Breast epithelium (tissue), 4 donors: ENCODE measurements at regions not wholly inside any gene's neighbourhood (a gene's known extent, or its start where the extent isn't known, plus 50 kb on each side); places are given as distances from the start of the nearest gene placed in this dataset.
"Not testable (repeated sequence)": the region's sequence is repeated elsewhere in the genome, so short reads cannot be mapped to it uniquely, and the experiment has no call there.

Experiments used
- DNase-seq, 2 donors: peaks; one replicate each; pipeline ENCODE4 v3.0.0-alpha.2; 2019; ENCODE audit warnings: low spot score in 2 of 2
- H3K27ac ChIP-seq, 2 donors: fragments of 200-600 bp; sonication (generic) in 1 of 2; one replicate each; pipeline ENCODE4 v1.5.1; 2016 to 2019; ENCODE audit warnings: mild to moderate bottlenecking in 1 of 2
- H3K27me3 ChIP-seq, 2 donors: fragments of 200-600 bp; sonication (generic) in 1 of 2; one replicate each; pipeline versions ENCODE4 v1.5.1 to v1.6.0; 2017 to 2019; ENCODE audit warnings: control low read depth in 1 of 2, mild to moderate bottlenecking in 1 of 2
- H3K36me3 ChIP-seq: fragments of 200-600 bp; one replicate; pipeline ENCODE4 v1.5.1; 2019
- H3K4me1 ChIP-seq, 2 donors: fragments of 200-600 bp; sonication (generic); one replicate each; pipeline ENCODE4 v1.5.1; 2016 to 2019; ENCODE audit warnings: control low read depth in 1 of 2
- H3K4me3 ChIP-seq, 3 donors: fragments of 200-600 bp; sonication (generic); 1 replicate in 2 of 3; 2 replicates in 1 of 3; pipeline ENCODE4 v1.5.1; 2016 to 2019; ENCODE audit warnings: mild to moderate bottlenecking in 3 of 3, moderate library complexity in 2 of 3
- H3K9me3 ChIP-seq, 2 donors: fragments of 200-600 bp; sonication (generic) in 1 of 2; one replicate each; pipeline ENCODE4 v1.5.1; 2016 to 2019; ENCODE audit warnings: control low read depth in 1 of 2
- POLR2A ChIP-seq: fragments of 450-650 bp; IDR thresholded peaks from one replicate; pipeline ENCODE4 v1.6.1; 2016; ENCODE audit warnings: antibody characterized with exemption, mild to moderate bottlenecking, moderate library complexity
- POLR2AphosphoS5 ChIP-seq, 3 donors: sonication (generic); formaldehyde crosslinking; IDR thresholded peaks; one replicate each; pipeline ENCODE4 v1.6.1; 2017; ENCODE audit warnings: antibody characterized with exemption in 3 of 3
- intact Hi-C: fragments of 100-400 bp; cut with DNase I; formaldehyde crosslinking; loops from one replicate; pipeline ENCODE4 v1.15.1; 2023; ENCODE audit warnings: low total_unique reads
- TF ChIP-seq, protein P1 (sequence below), 3 donors: fragments of 450-650 bp; IDR thresholded peaks; one replicate each; pipeline ENCODE4 v1.5.1; 2016 to 2017; ENCODE audit warnings: antibody characterized with exemption in 3 of 3, mild to moderate bottlenecking in 3 of 3, moderate library complexity in 3 of 3

DNA sequence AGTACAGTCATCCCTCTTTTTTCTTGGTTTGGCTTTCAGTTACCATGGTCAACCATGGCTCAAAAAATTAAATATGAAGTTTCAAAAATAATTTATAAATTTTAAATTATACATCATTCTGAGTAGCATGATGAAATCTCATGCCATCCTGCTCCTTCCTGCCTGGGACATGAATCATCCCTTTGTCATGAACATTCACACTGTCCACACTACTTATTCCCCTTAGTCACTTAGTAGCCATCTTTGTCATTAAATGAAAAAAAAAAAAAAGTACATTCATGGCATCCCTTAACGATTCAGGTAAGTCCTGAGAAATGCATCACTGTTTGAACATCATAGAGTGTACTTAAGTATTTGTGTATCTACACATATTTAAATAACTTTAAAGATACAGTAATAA, 1046.3 kb downstream of the ROBO2 start:
- no peak for DNase-seq
- Histone ChIP-seq H3K27ac (no peak overlapping the region), H3K4me3 (no peak overlapping the region), H3K9me3 (no peaks in the 10 kb centered on the region), H3K4me1 (no peaks in the 10 kb centered on the region), H3K27me3 (no peaks in the 10 kb centered on the region), H3K36me3 (no peaks in the 10 kb centered on the region)
- intact Hi-C loops, result no loop called here
- TF ChIP-seq POLR2AphosphoS5 (IDR thresholded peaks at IDR 0.05) (no peak), POLR2A (no peak)
- TF ChIP-seq, protein P1, sequence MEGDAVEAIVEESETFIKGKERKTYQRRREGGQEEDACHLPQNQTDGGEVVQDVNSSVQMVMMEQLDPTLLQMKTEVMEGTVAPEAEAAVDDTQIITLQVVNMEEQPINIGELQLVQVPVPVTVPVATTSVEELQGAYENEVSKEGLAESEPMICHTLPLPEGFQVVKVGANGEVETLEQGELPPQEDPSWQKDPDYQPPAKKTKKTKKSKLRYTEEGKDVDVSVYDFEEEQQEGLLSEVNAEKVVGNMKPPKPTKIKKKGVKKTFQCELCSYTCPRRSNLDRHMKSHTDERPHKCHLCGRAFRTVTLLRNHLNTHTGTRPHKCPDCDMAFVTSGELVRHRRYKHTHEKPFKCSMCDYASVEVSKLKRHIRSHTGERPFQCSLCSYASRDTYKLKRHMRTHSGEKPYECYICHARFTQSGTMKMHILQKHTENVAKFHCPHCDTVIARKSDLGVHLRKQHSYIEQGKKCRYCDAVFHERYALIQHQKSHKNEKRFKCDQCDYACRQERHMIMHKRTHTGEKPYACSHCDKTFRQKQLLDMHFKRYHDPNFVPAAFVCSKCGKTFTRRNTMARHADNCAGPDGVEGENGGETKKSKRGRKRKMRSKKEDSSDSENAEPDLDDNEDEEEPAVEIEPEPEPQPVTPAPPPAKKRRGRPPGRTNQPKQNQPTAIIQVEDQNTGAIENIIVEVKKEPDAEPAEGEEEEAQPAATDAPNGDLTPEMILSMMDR (IDR thresholded peaks at IDR 0.05), result no peak

DNA sequence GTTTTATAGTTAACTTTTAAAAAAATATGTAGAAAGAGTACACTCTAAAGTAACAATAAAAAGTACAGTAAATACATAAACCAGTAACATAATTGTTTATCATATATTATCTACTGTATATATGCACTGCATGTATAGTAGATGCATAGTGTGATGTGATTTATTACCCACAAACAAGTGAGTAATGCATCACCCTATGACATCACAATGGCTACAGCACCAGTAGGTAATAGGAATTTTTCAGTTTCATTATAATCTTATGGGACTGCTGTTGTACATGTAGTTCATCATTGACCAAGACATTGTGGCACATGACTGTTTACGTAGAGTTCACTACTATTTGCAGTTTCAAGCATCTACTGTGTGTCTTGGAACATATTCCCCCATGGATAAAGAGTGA, 1047.2 kb downstream of the ROBO2 start:
- no peak overlapping the region for H3K4me3 ChIP-seq
- H3K4me1 ChIP-seq, result no peaks in the 10 kb centered on the region
- intact Hi-C loops, result no loop called here
- H3K27ac ChIP-seq, result no peak overlapping the region
- H3K36me3 ChIP-seq, result no peaks in the 10 kb centered on the region
- TF ChIP-seq POLR2A (no peak), POLR2AphosphoS5 (IDR thresholded peaks at IDR 0.05) (no peak)
- TF ChIP-seq, protein P1 (IDR thresholded peaks at IDR 0.05), result no peak
- no peak for DNase-seq
- no peaks in the 10 kb centered on the region for H3K27me3 ChIP-seq
- H3K9me3 ChIP-seq, result no peaks in the 10 kb centered on the region

DNA sequence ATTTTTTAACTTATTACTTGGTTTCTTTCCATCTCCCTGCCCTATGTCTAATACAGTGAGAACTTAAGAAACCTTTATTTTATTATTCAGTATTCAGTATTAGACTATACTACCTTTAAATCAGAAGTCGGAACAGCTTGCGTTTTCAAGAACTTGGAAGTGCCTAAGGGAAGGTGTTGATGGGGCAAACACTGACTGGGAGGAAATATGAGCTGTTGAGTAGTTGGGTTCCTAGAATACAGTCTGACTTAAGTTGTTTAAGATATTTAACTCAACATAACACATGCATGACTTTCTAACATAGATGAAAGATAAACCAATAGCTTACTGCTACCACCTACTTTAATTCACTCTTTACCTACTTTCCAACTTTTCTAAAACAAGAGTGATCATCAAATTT, 1048.1 kb downstream of the ROBO2 start:
- Histone ChIP-seq H3K4me3 (no peak overlapping the region), H3K27me3 (no peaks in the 10 kb centered on the region), H3K9me3 (no peaks in the 10 kb centered on the region), H3K36me3 (no peaks in the 10 kb centered on the region), H3K4me1 (no peaks in the 10 kb centered on the region), H3K27ac (no peak overlapping the region)
- TF ChIP-seq, protein P1 (IDR thresholded peaks at IDR 0.05), result no peak
- TF ChIP-seq POLR2AphosphoS5 (IDR thresholded peaks at IDR 0.05) (no peak), POLR2A (no peak)
- intact Hi-C loops, result no loop called here
- no peak for DNase-seq

DNA sequence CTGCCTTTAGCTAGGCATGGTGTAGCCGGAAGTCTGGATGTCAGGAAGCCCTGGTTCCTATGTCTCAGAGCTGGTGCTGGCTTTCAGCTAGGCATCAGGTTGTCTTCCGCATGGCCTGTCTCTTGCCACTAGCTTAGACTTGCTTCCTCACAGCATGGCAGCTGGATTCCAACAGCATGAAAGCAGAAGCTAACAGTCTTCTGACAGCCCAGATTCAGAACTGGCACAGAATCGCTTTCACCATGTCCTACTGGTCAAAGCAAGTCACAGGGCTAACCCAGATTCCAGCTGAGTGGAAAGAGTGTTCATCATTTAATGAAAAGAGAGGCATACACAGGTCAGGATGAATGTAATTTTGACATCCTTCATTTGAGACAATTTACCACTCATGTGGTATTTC, 1050.5 kb downstream of the ROBO2 start:
- Histone ChIP-seq H3K27ac (no peak overlapping the region), H3K27me3 (no peaks in the 10 kb centered on the region), H3K9me3 (no peaks in the 10 kb centered on the region), H3K4me3 (no peak overlapping the region), H3K36me3 (no peaks in the 10 kb centered on the region), H3K4me1 (no peaks in the 10 kb centered on the region)
- TF ChIP-seq POLR2AphosphoS5 (IDR thresholded peaks at IDR 0.05) (no peak), POLR2A (no peak)
- TF ChIP-seq, protein P1 (IDR thresholded peaks at IDR 0.05), result no peak
- intact Hi-C loops, result no loop called here
- no peak for DNase-seq

DNA sequence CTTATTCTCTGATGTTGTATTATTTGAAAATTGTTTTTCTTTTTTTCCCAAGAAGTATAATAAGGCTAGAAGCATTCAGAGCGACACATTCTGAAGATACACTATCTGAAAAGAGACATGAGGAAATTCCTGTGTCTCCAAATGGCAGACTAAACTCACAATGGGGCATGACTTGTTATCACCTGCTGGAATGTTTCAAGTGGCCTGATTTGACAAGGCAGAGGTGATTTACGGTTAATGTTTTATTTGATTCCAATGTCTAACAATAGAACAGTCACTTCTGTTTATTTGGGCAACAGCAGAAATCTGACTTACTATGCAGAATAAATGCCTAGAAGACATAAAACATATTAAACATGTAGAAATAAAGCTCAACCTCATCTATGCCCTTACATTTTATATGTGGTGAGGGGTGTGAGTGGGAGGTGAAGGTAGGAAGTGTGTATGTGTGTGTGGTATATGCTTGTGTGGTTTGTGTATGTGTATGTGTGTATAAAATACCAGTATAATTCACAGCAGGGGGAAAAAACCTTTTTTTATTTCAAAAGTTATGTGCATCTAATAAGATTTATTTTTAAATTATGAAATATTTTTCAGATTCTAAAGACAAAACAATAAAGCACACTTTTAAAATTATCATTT, 1051.7 kb downstream of the ROBO2 start:
- Histone ChIP-seq H3K9me3 (no peaks in the 10 kb centered on the region), H3K4me1 (no peaks in the 10 kb centered on the region), H3K27me3 (no peaks in the 10 kb centered on the region), H3K36me3 (no peaks in the 10 kb centered on the region), H3K4me3 (no peak overlapping the region), H3K27ac (no peak overlapping the region)
- DNase-seq, result no peak
- intact Hi-C loops, result no loop called here
- no peak for TF ChIP-seq POLR2AphosphoS5 (IDR thresholded peaks at IDR 0.05)
- TF ChIP-seq, protein P1 (IDR thresholded peaks at IDR 0.05), result no peak
- no peak for TF ChIP-seq POLR2A

DNA sequence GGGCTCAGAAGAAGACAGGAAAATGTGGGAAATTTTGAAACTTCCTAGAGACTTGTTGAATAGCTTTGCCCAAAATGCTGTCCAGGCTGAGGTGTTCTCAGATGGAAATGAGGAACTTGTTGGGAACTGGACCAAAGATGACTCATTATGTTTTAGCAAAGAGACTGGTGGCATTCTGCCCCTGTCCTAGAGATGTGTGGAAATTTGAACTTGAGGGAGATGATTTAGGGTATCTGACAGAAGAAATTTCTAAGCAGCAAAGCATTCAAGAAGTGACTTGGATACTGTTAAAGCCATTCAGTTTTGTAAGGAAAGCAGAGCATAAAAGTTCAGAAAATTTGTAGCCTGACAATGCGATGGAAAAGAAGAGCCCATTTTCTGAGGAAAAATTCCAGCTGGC, 1052.7 kb downstream of the ROBO2 start:
- H3K27ac ChIP-seq, DNase-seq, H3K4me3 ChIP-seq, H3K27me3 ChIP-seq, intact Hi-C loops, H3K36me3 ChIP-seq, H3K4me1 ChIP-seq, H3K9me3 ChIP-seq: not testable (repeated sequence)
